DND-41 (cell line): ENCODE measurements at regions not wholly inside any gene's neighbourhood (a gene's known extent, or its start where the extent isn't known, plus 50 kb on each side); places are given as distances from the start of the nearest gene placed in this dataset.

ENCODE experiments used
- EZH2 ChIP-seq: IDR thresholded peaks from 3 replicates; pipeline ENCODE4 v1.6.1; 2012; ENCODE audit warnings: borderline replicate concordance, low read depth, mild to moderate bottlenecking, moderate library complexity, low read length, inconsistent platforms; ENCODE audit not compliant: severe bottlenecking
- TF ChIP-seq, protein P1 (sequence below): IDR thresholded peaks from 2 replicates; pipeline ENCODE4 v1.5.1; 2012; ENCODE audit warnings: borderline replicate concordance, low read length, moderate library complexity, mild to moderate bottlenecking; ENCODE audit not compliant: poor library complexity, severe bottlenecking; ENCODE audit errors: extremely low read depth

DNA sequence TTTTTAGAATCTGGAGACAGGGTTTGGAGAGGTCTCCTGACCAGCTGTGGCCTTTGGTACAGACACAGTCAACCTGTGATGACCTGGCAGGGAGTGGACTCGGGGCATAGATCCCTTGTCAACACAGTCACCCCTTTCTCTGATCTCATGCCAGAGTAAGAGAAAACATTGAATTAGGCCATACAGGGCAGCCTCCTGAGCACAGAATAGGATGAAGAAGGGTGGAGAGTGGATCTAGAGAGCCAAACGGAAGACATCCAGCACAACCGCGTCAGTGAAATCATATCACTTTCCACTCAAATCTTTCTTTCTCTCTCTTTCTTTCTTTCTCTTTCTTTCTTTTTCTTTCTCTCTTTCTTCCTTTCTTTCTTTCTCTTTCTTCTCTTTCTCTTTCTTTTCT, 145.9 kb upstream of the TBX3 start:
- TF ChIP-seq, protein P1, sequence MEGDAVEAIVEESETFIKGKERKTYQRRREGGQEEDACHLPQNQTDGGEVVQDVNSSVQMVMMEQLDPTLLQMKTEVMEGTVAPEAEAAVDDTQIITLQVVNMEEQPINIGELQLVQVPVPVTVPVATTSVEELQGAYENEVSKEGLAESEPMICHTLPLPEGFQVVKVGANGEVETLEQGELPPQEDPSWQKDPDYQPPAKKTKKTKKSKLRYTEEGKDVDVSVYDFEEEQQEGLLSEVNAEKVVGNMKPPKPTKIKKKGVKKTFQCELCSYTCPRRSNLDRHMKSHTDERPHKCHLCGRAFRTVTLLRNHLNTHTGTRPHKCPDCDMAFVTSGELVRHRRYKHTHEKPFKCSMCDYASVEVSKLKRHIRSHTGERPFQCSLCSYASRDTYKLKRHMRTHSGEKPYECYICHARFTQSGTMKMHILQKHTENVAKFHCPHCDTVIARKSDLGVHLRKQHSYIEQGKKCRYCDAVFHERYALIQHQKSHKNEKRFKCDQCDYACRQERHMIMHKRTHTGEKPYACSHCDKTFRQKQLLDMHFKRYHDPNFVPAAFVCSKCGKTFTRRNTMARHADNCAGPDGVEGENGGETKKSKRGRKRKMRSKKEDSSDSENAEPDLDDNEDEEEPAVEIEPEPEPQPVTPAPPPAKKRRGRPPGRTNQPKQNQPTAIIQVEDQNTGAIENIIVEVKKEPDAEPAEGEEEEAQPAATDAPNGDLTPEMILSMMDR: no peak
- TF ChIP-seq EZH2: no peak
